Mucosa of rectum (tissue), 2 donors: ENCODE measurements at regions not wholly inside any gene's neighbourhood (a gene's known extent, or its start where the extent isn't known, plus 50 kb on each side); places are given as distances from the start of the nearest gene placed in this dataset.

Source experiments
- H3K27ac ChIP-seq, 2 donors: one replicate each; pipeline ENCODE4 v1.7.0; 2013; ENCODE audit warnings: inconsistent platforms in 2 of 2, low read depth in 2 of 2, low read length in 2 of 2
- H3K27me3 ChIP-seq, 2 donors: one replicate each; pipeline ENCODE4 v1.7.0; 2013; ENCODE audit warnings: low read length in 2 of 2; ENCODE audit not compliant: control insufficient read depth in 2 of 2, insufficient read depth in 2 of 2
- H3K36me3 ChIP-seq, 2 donors: one replicate each; pipeline ENCODE4 v1.7.0; 2013; ENCODE audit warnings: low read length in 2 of 2; ENCODE audit not compliant: control insufficient read depth in 2 of 2, insufficient read depth in 2 of 2
- H3K4me1 ChIP-seq, 2 donors: one replicate each; pipeline ENCODE4 v1.7.0; 2013; ENCODE audit warnings: low read length in 2 of 2, mild to moderate bottlenecking in 1 of 2; ENCODE audit not compliant: control insufficient read depth in 2 of 2, insufficient read depth in 2 of 2
- H3K4me3 ChIP-seq, 2 donors: one replicate each; pipeline ENCODE4 v1.7.0; 2013; ENCODE audit warnings: low read length in 2 of 2
- H3K9ac ChIP-seq, 2 donors: one replicate each; pipeline ENCODE4 v1.7.0; 2013; ENCODE audit warnings: low read length in 2 of 2, low read depth in 1 of 2, mild to moderate bottlenecking in 1 of 2
- H3K9me3 ChIP-seq, 2 donors: one replicate each; pipeline ENCODE4 v1.7.0; 2013; ENCODE audit warnings: low read length in 2 of 2; ENCODE audit not compliant: control insufficient read depth in 2 of 2
- donor health status: healthy.
- donor health status: Normal muscosa, but diverticular disease.

GRCh38 chr3:168533600-168533999 lies 437.9 kb upstream of the GOLIM4 start:
- H3K27ac ChIP-seq, result no peak overlapping the region
- no peak overlapping the region for H3K4me3 ChIP-seq
- no peak overlapping the region for H3K9ac ChIP-seq
- no peaks in the 10 kb centered on the region for H3K36me3 ChIP-seq
- no peaks in the 10 kb centered on the region for H3K9me3 ChIP-seq
- H3K27me3 ChIP-seq, result no peaks in the 10 kb centered on the region
- H3K4me1 ChIP-seq, result no peaks in the 10 kb centered on the region

GRCh38 chr3:168532135-168532534 lies 436.4 kb upstream of the GOLIM4 start:
- Histone ChIP-seq H3K4me1 (no peaks in the 10 kb centered on the region), H3K4me3 (no peak overlapping the region), H3K27ac (no peak overlapping the region), H3K27me3 (no peaks in the 10 kb centered on the region), H3K36me3 (no peaks in the 10 kb centered on the region), H3K9me3 (no peaks in the 10 kb centered on the region), H3K9ac (no peak overlapping the region)

- Histone ChIP-seq H3K36me3 (no peaks in the 10 kb centered on the region), H3K27me3 (no peaks in the 10 kb centered on the region), H3K27ac (no peak overlapping the region), H3K4me3 (no peak overlapping the region), H3K9ac (no peak overlapping the region), H3K4me1 (no peaks in the 10 kb centered on the region), H3K9me3 (no peaks in the 10 kb centered on the region)
Observed at GRCh38 chr3:168531116-168531515, 435.4 kb upstream of the GOLIM4 start.

- Histone ChIP-seq H3K36me3 (no peaks in the 10 kb centered on the region), H3K4me1 (no peaks in the 10 kb centered on the region), H3K27me3 (no peaks in the 10 kb centered on the region), H3K4me3 (no peak overlapping the region), H3K9ac (no peak overlapping the region), H3K9me3 (no peaks in the 10 kb centered on the region), H3K27ac (no peak overlapping the region)
Observed at GRCh38 chr3:168524129-168524528, 428.4 kb upstream of the GOLIM4 start.

- no peak overlapping the region for H3K27ac ChIP-seq
- no peaks in the 10 kb centered on the region for H3K4me1 ChIP-seq
Observed at GRCh38 chr3:168517249-168518071, 421.7 kb upstream of the GOLIM4 start.

GRCh38 chr3:168514252-168514651 lies 418.5 kb upstream of the GOLIM4 start:
- H3K27me3 ChIP-seq, result no peaks in the 10 kb centered on the region
- no peak overlapping the region for H3K9ac ChIP-seq
- no peaks in the 10 kb centered on the region for H3K9me3 ChIP-seq
- no peak overlapping the region for H3K4me3 ChIP-seq
- no peaks in the 10 kb centered on the region for H3K36me3 ChIP-seq
- no peaks in the 10 kb centered on the region for H3K4me1 ChIP-seq
- no peak overlapping the region for H3K27ac ChIP-seq

More at GRCh38 chr3:168517249-168518071, 421.7 kb upstream of the GOLIM4 start:
- Histone ChIP-seq H3K36me3 (no peaks in the 10 kb centered on the region), H3K9ac (no peak overlapping the region), H3K27me3 (no peaks in the 10 kb centered on the region), H3K4me3 (no peak overlapping the region), H3K9me3 (no peaks in the 10 kb centered on the region)

GRCh38 chr3:168512802-168513201 lies 417.1 kb upstream of the GOLIM4 start:
- H3K4me3 ChIP-seq, result no peak overlapping the region
- H3K36me3 ChIP-seq, result no peaks in the 10 kb centered on the region
- no peak overlapping the region for H3K9ac ChIP-seq
- H3K4me1 ChIP-seq, result no peaks in the 10 kb centered on the region
- no peaks in the 10 kb centered on the region for H3K27me3 ChIP-seq
- H3K27ac ChIP-seq, result no peak overlapping the region
- H3K9me3 ChIP-seq, result no peaks in the 10 kb centered on the region

GRCh38 chr3:168511428-168512014 lies 415.8 kb upstream of the GOLIM4 start:
- no peaks in the 10 kb centered on the region for H3K36me3 ChIP-seq
- H3K4me1 ChIP-seq, result no peaks in the 10 kb centered on the region
- no peak overlapping the region for H3K9ac ChIP-seq
- H3K27ac ChIP-seq, result no peak overlapping the region
- H3K4me3 ChIP-seq, result no peak overlapping the region
- no peaks in the 10 kb centered on the region for H3K9me3 ChIP-seq
- H3K27me3 ChIP-seq, result no peaks in the 10 kb centered on the region

GRCh38 chr3:168506589-168506988 lies 410.9 kb upstream of the GOLIM4 start:
- no peak overlapping the region for H3K9ac ChIP-seq
- H3K4me3 ChIP-seq, result no peak overlapping the region
- no peaks in the 10 kb centered on the region for H3K4me1 ChIP-seq
- H3K27ac ChIP-seq, result no peak overlapping the region
- H3K27me3 ChIP-seq, result no peaks in the 10 kb centered on the region
- no peaks in the 10 kb centered on the region for H3K9me3 ChIP-seq
- H3K36me3 ChIP-seq, result no peaks in the 10 kb centered on the region

GRCh38 chr3:168501570-168501969 lies 405.8 kb upstream of the GOLIM4 start:
- Histone ChIP-seq H3K36me3 (no peaks in the 10 kb centered on the region), H3K9me3 (no peaks in the 10 kb centered on the region), H3K4me1 (no peaks in the 10 kb centered on the region), H3K27ac (no peak overlapping the region), H3K4me3 (no peak overlapping the region), H3K9ac (no peak overlapping the region), H3K27me3 (no peaks in the 10 kb centered on the region)
